NCI-H2171 treated with DMSO at 0.1 percent for 48 hours (cell line): ENCODE measurements at regions not wholly inside any gene's neighbourhood (a gene's known extent, or its start where the extent isn't known, plus 50 kb on each side); places are given as distances from the start of the nearest gene placed in this dataset.

ENCODE experiments used
- DNase-seq: peaks from one replicate; lab custom pipeline; 2025; lab: John Stamatoyannopoulos, UW

- DNase-seq: no peak
Measured at GRCh38 chr4:63049278-63049677, 1360.0 kb downstream of the TECRL start.

GRCh38 chr4:63036159-63036866 is 1372.9 kb downstream of the TECRL start:
- no peak for DNase-seq

- DNase-seq: no peak
Measured at GRCh38 chr4:63029380-63029779, 1379.9 kb downstream of the TECRL start.

- DNase-seq: no peak
Measured at GRCh38 chr4:63020661-63021060, 1388.6 kb downstream of the TECRL start.

GRCh38 chr4:63017300-63017699 is 1392.0 kb downstream of the TECRL start:
- no peak for DNase-seq

- no peak for DNase-seq
Measured at GRCh38 chr4:62970846-62971245, 1438.4 kb downstream of the TECRL start.

- no peak for DNase-seq
Measured at GRCh38 chr4:62960415-62960814, 1448.8 kb downstream of the TECRL start.

GRCh38 chr4:62953752-62954151 is 1455.5 kb downstream of the TECRL start:
- no peak for DNase-seq

GRCh38 chr4:62952366-62952765 is 1456.9 kb downstream of the TECRL start:
- no peak for DNase-seq

GRCh38 chr4:62948108-62948507 is 1461.1 kb downstream of the TECRL start:
- DNase-seq: no peak

GRCh38 chr4:62940229-62940628 is 1469.0 kb downstream of the TECRL start:
- DNase-seq: no peak

- DNase-seq: no peak
Measured at GRCh38 chr4:62930884-62931283, 1478.4 kb downstream of the TECRL start.

GRCh38 chr4:62928483-62928882 is 1480.8 kb downstream of the TECRL start:
- DNase-seq: no peak

GRCh38 chr4:62927574-62927973 is 1481.7 kb downstream of the TECRL start:
- no peak for DNase-seq

GRCh38 chr4:62923783-62924182 is 1485.5 kb downstream of the TECRL start:
- no peak for DNase-seq

GRCh38 chr4:62917649-62918048 is 1491.6 kb downstream of the TECRL start:
- no peak for DNase-seq

- no peak for DNase-seq
Measured at GRCh38 chr4:62914758-62915157, 1494.5 kb downstream of the TECRL start.

- DNase-seq: no peak
Measured at GRCh38 chr4:62913065-62913464, 1496.2 kb downstream of the TECRL start.

- DNase-seq: no peak
Measured at GRCh38 chr4:62912531-62912930, 1496.7 kb downstream of the TECRL start.

- no peak for DNase-seq
Measured at GRCh38 chr4:62909238-62909637, 1500.0 kb downstream of the TECRL start.

GRCh38 chr4:62901101-62901500 is 1508.1 kb downstream of the TECRL start:
- no peak for DNase-seq

- DNase-seq: no peak
Measured at GRCh38 chr4:62899646-62900364, 1509.4 kb downstream of the TECRL start.

- DNase-seq: no peak
Measured at GRCh38 chr4:62898115-62898514, 1511.1 kb downstream of the TECRL start.

GRCh38 chr4:62896721-62897120 is 1512.5 kb downstream of the TECRL start:
- DNase-seq: no peak
